GM19240 (cell line): ENCODE measurements at regions not wholly inside any gene's neighbourhood (a gene's known extent, or its start where the extent isn't known, plus 50 kb on each side); places are given as distances from the start of the nearest gene placed in this dataset.
"Not testable (repeated sequence)": the region's sequence is repeated elsewhere in the genome, so short reads cannot be mapped to it uniquely, and the experiment has no call there.

Source experiments
- DNase-seq: peaks from one replicate; pipeline ENCODE4 v3.0.0; 2011; ENCODE audit warnings: low spot score; ENCODE audit not compliant: insufficient read length

DNA sequence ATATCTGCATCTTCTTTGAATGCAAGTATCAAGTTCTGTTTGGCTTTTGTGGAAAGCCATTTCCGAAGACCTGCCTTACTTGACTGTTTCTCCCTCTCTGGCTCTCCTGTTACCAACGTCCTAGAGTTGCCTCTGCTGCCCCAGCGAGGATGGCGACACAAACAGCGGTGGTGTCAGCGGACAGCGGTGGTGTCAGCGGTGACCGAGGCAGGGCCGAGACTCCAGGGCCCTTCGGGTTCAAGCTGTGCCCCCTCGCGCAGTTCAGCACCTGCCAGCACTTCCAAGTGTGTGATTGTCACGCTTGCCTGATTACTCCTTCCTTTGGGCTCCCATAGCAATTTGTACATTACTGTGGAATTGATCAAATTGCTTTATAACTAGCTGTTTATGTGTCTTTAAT lies 336.9 kb upstream of the FAT1 start:
- no peak for DNase-seq

GRCh38 chr4:187063251-187063650 lies 339.6 kb upstream of the FAT1 start:
- no peak for DNase-seq

DNA sequence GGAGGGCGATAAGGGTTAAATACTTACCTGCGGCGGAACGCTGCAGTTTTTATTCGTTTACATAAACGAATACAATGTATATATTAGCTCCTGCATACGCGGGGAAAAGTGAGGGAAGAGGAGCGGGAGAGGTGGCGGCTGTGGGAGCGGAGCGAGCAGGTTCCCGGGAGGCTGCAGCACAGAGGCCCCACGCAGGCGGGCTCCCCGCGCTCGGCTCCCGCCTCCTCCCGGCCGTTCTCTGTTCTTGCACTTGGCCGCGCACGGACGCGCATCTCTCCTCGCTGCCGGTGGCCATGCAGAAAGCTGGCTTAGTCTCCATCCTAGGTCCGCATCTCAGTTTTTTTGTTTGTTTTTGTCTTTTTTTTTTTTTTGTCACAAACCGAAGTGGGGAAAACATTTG lies 340.4 kb upstream of the FAT1 start:
- DNase-seq = no peak

- DNase-seq = no peak
These were observed 341.7 kb upstream of the FAT1 start for GRCh38 chr4:187065396-187065795.

- no peak for DNase-seq
These were observed 342.1 kb upstream of the FAT1 start for GRCh38 chr4:187065806-187066205.

- no peak for DNase-seq
These were observed 345.7 kb upstream of the FAT1 start for GRCh38 chr4:187069398-187069797.

DNA sequence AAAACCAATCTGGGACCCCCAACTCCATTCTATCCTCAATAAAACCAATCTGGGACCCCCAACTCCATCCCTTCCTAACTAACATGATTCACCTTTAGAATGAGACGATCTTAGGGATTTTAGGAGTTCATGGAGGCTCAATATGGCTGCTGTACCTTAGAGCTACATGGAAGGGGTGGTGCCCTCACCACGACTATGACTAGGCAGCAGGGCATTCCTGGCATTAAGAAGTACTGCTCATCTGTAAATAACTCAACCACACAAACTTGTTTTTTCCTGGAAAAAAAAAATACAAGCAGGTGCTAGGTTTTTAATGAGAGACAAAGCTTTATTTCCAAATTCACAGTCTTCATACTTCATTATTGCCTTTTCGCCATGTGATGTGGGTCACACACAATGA lies 346.5 kb upstream of the FAT1 start:
- no peak for DNase-seq

DNA sequence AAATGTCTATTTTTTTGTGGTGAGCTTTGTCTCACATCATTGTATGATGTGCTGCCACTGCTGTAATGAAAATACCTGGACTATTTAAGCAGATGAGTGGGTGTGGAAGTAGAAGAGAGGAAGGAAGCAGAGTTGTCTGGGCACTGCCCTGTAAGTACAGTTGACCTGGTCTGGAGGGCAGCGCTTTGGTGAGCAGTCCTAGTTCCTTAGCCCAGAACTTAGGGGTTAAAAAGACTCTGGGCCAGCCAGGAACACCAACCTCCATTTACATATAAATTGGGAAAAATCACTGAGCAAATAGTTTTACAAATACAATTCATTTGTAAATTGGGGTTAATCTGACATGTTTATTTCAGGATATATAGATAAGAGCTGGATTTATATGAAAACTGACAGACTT lies 347.1 kb upstream of the FAT1 start:
- DNase-seq = no peak

GRCh38 chr4:187071946-187072600 lies 348.4 kb upstream of the FAT1 start:
- no peak for DNase-seq

- no peak for DNase-seq
These were observed 350.2 kb upstream of the FAT1 start for GRCh38 chr4:187073820-187074219.

DNA sequence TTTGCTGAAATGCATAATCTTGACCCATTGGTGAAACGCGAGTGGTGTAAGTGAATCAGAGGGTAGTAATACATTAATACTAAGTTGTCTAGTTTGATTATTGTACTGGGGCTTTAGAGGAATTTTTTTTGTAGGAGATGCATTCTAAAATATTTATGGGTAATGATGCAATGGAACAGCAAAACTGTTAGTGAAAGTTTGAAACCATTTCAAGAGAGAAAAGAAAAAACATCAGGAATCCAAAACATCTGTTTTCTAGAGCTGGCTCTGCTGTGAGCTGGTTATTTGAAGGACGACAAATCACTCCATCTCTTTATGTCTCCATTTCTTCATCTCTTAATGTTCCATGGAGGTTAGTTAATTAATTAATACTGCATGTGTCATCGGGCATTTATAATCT lies 351.9 kb upstream of the FAT1 start:
- DNase-seq = no peak

DNA sequence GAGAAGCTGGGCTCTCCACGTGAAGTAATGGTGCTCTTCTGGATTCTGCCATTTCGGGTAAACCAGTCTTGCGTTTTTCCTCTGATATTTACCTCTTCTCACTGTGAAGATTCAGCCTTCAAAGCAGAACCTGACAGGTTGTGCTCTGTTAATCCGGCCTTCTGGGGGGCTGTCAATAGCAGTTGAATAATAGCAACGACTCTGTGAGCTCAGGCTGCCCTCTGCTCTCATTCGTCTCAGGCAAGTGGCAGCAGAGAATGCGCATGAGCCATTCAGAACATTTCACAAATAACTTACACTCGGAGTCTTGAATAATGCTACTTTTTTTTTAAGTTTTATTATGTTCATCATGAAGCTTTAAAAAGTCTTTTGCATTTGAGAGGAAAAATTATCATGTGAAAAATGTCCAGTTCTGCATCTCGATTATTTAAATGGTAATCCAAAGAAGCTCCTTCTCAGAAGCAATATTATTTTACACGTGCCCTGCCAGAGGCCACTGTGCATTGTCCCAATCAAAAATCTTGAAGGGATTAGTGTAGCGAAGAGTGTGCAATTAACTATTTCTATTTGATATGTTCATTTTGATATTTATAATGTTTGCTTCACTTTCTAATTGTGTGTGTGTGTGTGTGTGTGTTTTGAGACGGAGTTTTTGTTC lies 354.2 kb upstream of the FAT1 start:
- DNase-seq = no peak

GRCh38 chr4:187084701-187085100 lies 361.0 kb upstream of the FAT1 start:
- DNase-seq = no peak

DNA sequence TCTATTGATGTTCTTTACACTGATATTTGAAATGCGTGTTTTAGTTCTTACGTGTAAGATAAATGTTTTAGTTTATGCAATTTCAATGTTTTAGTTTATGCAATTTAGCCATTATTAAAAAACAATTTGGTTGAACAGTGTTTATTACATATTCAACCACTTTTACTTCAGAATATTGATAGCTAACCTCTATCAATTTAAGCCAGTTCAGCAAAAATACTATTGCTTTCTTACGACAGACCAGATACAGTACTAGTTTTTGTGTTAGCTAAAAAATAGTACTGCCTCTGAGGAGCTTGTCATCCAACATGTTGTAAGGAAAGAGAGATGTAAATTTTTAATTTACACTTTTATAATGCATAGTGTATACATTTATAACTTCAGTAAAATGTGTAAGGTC lies 361.7 kb upstream of the FAT1 start:
- DNase-seq = no peak

DNA sequence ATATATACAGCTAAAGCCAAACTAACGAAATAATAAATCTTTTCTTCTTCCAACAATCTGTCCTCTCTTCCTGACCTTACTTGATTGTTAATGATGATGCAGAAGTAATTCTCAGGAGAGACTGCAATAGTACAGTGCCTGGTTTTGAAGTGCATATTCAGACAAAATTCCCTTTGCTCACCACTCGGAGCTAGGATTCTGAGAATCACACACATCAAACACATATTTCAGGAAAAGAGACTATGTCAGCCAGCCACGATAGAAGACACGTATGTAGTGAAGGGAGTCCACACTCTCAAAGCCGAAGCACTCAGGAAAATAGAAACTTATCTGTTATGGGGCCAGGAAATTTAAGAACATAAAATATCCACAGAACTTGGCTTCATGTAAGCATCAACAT lies 362.5 kb upstream of the FAT1 start:
- no peak for DNase-seq

DNA sequence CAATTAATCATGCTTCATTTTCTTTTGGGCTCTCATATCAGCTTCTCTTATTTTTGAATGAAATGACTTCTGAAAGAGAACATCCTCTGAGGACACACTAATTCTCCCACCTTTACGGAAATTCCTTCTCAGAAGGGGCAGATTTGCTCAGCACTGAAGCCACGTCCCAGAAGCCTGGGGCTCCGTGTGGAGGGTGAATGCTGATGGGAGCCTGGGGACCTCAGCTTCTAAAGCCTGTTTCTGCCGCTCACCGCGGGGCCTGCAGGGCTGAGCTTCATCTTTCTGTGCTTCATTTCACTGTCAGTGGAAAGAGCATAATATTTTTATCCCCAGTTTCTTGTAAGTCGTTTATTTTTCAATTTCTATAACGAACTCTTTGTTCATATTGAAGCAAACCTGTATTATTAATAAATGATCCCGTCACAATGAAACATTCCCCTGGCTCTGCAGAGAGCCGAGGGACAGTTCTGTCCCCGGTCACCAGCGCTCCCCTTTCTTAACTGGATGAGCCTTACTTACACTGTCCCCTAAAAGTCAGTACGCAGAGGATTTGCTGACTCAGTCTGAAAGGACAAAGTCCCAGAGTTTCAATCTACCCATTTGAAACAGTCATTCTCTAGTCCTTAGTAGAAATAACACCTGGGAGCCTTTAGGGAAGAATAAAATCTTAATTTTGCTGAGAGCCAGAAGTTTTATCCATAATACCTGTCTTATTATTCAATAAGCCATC lies 364.6 kb upstream of the FAT1 start:
- no peak for DNase-seq

DNA sequence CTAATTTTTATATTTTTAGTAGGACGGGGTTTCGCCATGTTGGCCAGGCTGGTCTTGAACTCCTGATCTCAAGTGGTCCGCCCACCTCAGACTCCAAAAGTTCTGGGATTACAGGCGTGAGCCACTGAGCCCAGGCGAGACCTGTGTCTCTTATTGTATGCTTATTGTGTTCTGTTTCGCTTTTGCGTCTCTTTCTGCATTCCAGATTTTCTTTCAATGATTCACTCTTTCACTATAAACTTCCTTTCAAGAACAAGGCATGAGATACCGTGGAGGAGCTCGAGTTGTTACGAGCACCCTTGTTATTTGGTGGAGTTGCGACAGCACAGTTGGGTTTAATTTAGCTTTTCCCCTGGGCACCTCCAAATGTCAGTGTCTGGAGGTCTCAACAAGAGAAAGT lies 366.7 kb upstream of the FAT1 start:
- DNase-seq = no peak

DNA sequence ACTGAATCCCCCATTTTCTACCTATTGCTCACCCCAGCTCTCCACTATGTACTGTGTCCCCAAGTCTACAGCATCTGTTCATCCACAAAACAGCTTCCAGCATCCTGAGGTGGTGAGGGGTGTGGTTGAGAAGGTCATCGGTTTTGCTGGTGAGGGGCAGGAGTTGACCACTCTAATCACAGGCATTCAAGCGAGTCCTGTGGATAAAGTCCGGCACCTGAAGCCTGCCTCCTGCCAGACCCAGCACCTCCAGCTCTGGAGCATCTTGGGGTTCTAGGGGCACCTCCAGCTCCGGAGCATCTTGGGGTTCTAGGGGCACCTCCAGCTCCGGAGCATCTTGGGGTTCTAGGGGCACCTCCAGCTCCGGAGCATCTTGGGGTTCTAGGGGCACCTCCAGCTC lies 367.2 kb upstream of the FAT1 start:
- DNase-seq = not testable (repeated sequence)

GRCh38 chr4:187094144-187094543 lies 370.5 kb upstream of the FAT1 start:
- no peak for DNase-seq

DNA sequence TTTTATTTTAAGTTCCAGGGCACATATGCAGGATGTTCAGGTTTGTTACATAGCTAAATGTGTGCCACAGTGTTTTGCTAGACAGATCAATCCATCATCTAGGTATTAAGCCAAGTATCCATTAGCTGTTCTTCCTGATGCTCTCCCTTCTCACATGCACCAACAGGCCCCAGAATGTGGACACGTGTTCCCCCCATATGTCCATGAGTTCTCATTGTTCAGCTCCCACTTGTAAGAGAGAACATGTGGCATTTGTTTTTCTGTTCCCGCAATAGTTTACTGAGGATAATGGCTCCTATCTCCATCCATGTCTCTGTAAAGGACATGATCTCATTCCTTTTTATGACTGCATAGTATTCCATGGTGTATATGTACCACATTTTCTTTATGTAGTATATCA lies 374.8 kb upstream of the FAT1 start:
- no peak for DNase-seq

GRCh38 chr4:187103351-187103750 lies 379.7 kb upstream of the FAT1 start:
- no peak for DNase-seq

DNA sequence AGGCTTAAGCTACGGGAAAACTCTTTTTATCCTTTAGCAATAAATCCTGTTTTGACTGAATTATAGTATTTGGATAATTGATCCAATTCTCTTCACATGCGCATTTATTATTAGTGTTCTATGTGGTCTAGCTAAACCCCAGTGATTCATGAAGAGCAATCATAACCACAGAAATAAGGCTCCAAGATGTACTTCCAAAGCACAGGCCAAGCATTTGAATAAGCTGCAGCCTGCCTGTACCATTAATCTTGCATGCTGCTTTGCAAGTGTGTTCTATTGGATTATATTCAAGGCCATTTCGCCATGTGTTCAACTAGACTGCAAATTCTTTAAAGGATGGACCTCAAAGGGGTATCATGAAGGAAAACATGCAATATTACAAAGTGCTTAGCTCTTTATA lies 385.2 kb upstream of the FAT1 start:
- no peak for DNase-seq

GRCh38 chr4:187109636-187110035 lies 386.0 kb upstream of the FAT1 start:
- DNase-seq = no peak
